WTC11 (cell line): ENCODE measurements at regions not wholly inside any gene's neighbourhood (a gene's known extent, or its start where the extent isn't known, plus 50 kb on each side); places are given as distances from the start of the nearest gene placed in this dataset.

ENCODE experiments used
- ESRRA ChIP-seq: sonication (generic); formaldehyde crosslinking; IDR thresholded peaks from 2 replicates; pipeline ENCODE4 v1.8.1; 2022; ENCODE audit warnings: mild to moderate bottlenecking, missing genetic modification reagents, borderline replicate concordance
- ETV6 ChIP-seq: sonication (generic); formaldehyde crosslinking; IDR thresholded peaks from 2 replicates; pipeline ENCODE4 v1.8.1; 2022; ENCODE audit warnings: mild to moderate bottlenecking, missing genetic modification reagents
- JUN ChIP-seq: sonication (generic); formaldehyde crosslinking; IDR thresholded peaks from 2 replicates; pipeline ENCODE4 v1.8.0; 2023; ENCODE audit warnings: mild to moderate bottlenecking, missing genetic modification reagents
- NR2C2 ChIP-seq: sonication (generic); formaldehyde crosslinking; IDR thresholded peaks from 2 replicates; pipeline ENCODE4 v1.8.0; 2022; ENCODE audit warnings: mild to moderate bottlenecking, missing genetic modification reagents
- TCF7 ChIP-seq: sonication (generic); formaldehyde crosslinking; IDR thresholded peaks from 2 replicates; pipeline ENCODE4 v1.8.0; 2022; ENCODE audit warnings: mild to moderate bottlenecking, low read depth, missing genetic modification reagents, moderate library complexity
- TEAD1 ChIP-seq: sonication (generic); formaldehyde crosslinking; IDR thresholded peaks from 2 replicates; pipeline ENCODE4 v1.8.0; 2022; ENCODE audit warnings: mild to moderate bottlenecking, missing genetic modification reagents
- ZNF138 ChIP-seq: sonication (generic); formaldehyde crosslinking; conservative IDR thresholded peaks from 2 replicates; pipeline ENCODE4 v1.8.1; 2022; ENCODE audit warnings: mild to moderate bottlenecking, moderate library complexity, missing genetic modification reagents
- ZNF263 ChIP-seq: sonication (generic); formaldehyde crosslinking; IDR thresholded peaks from 2 replicates; pipeline ENCODE4 v1.8.1; 2022; ENCODE audit warnings: low read depth, mild to moderate bottlenecking, moderate library complexity, missing genetic modification reagents
- TF ChIP-seq, protein P1 (sequence below): fragments of 200-600 bp; IDR thresholded peaks from 2 replicates; pipeline ENCODE4 v1.8.0; 2022; ENCODE audit warnings: antibody characterized with exemption
- TF ChIP-seq, protein P2 (sequence below): fragments of 250-450 bp; sonication (Bioruptor Pico); IDR thresholded peaks from 2 replicates; pipeline ENCODE4 v1.9.0; 2021; ENCODE audit warnings: mild to moderate bottlenecking
- TF ChIP-seq, protein P3 (sequence below): sonication (generic); formaldehyde crosslinking; IDR thresholded peaks from 2 replicates; pipeline ENCODE4 v1.8.1; 2023; ENCODE audit warnings: mild to moderate bottlenecking, missing genetic modification reagents, moderate library complexity
- TF ChIP-seq, protein P4 (sequence below): sonication (generic); formaldehyde crosslinking; IDR thresholded peaks from 2 replicates; pipeline ENCODE4 v1.8.0; 2022; ENCODE audit warnings: mild to moderate bottlenecking, missing genetic modification reagents
- TF ChIP-seq, protein P5 (sequence below): sonication (generic); formaldehyde crosslinking; IDR thresholded peaks from 2 replicates; pipeline ENCODE4 v1.8.1; 2023; ENCODE audit warnings: mild to moderate bottlenecking, moderate library complexity, missing genetic modification reagents

DNA sequence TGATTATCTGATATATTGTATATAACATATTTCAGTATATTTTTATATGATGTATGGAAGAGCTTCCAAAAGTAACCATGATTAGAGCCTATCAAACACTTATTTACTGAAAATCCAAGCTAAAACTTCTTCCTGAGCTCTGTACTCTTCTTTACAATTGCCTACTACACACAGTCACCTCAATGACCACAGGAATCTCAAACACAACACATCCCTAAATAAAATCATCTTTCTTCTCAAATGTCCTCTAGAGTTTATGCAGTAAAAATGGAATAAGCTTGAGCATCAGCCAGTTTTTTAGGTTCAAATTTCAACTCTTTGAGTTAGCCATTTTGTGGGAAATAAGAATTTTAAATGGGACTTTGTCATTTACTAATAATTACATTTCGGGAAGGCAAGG, 102.6 kb upstream of the FNDC3A start:
- TF ChIP-seq, protein P1, sequence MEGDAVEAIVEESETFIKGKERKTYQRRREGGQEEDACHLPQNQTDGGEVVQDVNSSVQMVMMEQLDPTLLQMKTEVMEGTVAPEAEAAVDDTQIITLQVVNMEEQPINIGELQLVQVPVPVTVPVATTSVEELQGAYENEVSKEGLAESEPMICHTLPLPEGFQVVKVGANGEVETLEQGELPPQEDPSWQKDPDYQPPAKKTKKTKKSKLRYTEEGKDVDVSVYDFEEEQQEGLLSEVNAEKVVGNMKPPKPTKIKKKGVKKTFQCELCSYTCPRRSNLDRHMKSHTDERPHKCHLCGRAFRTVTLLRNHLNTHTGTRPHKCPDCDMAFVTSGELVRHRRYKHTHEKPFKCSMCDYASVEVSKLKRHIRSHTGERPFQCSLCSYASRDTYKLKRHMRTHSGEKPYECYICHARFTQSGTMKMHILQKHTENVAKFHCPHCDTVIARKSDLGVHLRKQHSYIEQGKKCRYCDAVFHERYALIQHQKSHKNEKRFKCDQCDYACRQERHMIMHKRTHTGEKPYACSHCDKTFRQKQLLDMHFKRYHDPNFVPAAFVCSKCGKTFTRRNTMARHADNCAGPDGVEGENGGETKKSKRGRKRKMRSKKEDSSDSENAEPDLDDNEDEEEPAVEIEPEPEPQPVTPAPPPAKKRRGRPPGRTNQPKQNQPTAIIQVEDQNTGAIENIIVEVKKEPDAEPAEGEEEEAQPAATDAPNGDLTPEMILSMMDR: no peak
- TF ChIP-seq TCF7 (CRISPR knock-in tag): no peak
- TF ChIP-seq, protein P2, sequence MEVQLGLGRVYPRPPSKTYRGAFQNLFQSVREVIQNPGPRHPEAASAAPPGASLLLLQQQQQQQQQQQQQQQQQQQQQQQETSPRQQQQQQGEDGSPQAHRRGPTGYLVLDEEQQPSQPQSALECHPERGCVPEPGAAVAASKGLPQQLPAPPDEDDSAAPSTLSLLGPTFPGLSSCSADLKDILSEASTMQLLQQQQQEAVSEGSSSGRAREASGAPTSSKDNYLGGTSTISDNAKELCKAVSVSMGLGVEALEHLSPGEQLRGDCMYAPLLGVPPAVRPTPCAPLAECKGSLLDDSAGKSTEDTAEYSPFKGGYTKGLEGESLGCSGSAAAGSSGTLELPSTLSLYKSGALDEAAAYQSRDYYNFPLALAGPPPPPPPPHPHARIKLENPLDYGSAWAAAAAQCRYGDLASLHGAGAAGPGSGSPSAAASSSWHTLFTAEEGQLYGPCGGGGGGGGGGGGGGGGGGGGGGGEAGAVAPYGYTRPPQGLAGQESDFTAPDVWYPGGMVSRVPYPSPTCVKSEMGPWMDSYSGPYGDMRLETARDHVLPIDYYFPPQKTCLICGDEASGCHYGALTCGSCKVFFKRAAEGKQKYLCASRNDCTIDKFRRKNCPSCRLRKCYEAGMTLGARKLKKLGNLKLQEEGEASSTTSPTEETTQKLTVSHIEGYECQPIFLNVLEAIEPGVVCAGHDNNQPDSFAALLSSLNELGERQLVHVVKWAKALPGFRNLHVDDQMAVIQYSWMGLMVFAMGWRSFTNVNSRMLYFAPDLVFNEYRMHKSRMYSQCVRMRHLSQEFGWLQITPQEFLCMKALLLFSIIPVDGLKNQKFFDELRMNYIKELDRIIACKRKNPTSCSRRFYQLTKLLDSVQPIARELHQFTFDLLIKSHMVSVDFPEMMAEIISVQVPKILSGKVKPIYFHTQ (CRISPR knock-in tag): no peak
- no peak for TF ChIP-seq ETV6
- TF ChIP-seq NR2C2 (CRISPR knock-in tag): no peak
- TF ChIP-seq, protein P3, sequence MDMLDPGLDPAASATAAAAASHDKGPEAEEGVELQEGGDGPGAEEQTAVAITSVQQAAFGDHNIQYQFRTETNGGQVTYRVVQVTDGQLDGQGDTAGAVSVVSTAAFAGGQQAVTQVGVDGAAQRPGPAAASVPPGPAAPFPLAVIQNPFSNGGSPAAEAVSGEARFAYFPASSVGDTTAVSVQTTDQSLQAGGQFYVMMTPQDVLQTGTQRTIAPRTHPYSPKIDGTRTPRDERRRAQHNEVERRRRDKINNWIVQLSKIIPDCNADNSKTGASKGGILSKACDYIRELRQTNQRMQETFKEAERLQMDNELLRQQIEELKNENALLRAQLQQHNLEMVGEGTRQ: no peak
- TF ChIP-seq, protein P4, sequence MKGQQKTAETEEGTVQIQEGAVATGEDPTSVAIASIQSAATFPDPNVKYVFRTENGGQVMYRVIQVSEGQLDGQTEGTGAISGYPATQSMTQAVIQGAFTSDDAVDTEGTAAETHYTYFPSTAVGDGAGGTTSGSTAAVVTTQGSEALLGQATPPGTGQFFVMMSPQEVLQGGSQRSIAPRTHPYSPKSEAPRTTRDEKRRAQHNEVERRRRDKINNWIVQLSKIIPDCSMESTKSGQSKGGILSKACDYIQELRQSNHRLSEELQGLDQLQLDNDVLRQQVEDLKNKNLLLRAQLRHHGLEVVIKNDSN: no peak
- TF ChIP-seq ESRRA (CRISPR knock-in tag): no peak
- TF ChIP-seq, protein P5, sequence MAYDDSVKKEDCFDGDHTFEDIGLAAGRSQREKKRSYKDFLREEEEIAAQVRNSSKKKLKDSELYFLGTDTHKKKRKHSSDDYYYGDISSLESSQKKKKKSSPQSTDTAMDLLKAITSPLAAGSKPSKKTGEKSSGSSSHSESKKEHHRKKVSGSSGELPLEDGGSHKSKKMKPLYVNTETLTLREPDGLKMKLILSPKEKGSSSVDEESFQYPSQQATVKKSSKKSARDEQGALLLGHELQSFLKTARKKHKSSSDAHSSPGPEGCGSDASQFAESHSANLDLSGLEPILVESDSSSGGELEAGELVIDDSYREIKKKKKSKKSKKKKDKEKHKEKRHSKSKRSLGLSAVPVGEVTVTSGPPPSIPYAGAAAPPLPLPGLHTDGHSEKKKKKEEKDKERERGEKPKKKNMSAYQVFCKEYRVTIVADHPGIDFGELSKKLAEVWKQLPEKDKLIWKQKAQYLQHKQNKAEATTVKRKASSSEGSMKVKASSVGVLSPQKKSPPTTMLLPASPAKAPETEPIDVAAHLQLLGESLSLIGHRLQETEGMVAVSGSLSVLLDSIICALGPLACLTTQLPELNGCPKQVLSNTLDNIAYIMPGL: no peak
- no peak for TF ChIP-seq JUN (CRISPR knock-in tag)
- TF ChIP-seq ZNF138: no peak
- TF ChIP-seq TEAD1 (CRISPR knock-in tag): no peak
- no peak for TF ChIP-seq ZNF263 (CRISPR knock-in tag)
